SK-N-SH treated with all-trans-retinoic acid at 6 μM for 48 hours (cell line): ENCODE measurements at regions not wholly inside any gene's neighbourhood (a gene's known extent, or its start where the extent isn't known, plus 50 kb on each side); places are given as distances from the start of the nearest gene placed in this dataset.

Experiments used
- ATAC-seq: fragments of 200-7000 bp; cut with Tn5 transposase; 3 replicates; pipeline ENCODE4 v1.9.1; 2020; ENCODE audit warnings: mild to moderate bottlenecking, moderate library complexity
- ARNTL ChIP-seq: fragments of 450-650 bp; formaldehyde crosslinking; IDR thresholded peaks from 2 replicates; pipeline ENCODE4 v1.5.0; 2020; ENCODE audit warnings: low read depth, mild to moderate bottlenecking, moderate library complexity, borderline replicate concordance
- BACH2 ChIP-seq: fragments of 250-450 bp; sonication (Bioruptor Pico); IDR thresholded peaks from 2 replicates; pipeline ENCODE4 v1.9.0; 2021; ENCODE audit warnings: mild to moderate bottlenecking, borderline replicate concordance
- CREB5 ChIP-seq: fragments of 250-450 bp; sonication (Bioruptor Pico); IDR thresholded peaks from 2 replicates; pipeline ENCODE4 v1.5.1; 2020; ENCODE audit warnings: low read depth, mild to moderate bottlenecking, moderate library complexity
- CSDC2 ChIP-seq: fragments of 250-450 bp; sonication (Bioruptor Pico); IDR thresholded peaks from 2 replicates; pipeline ENCODE4 v1.5.0; 2020; ENCODE audit warnings: mild to moderate bottlenecking, moderate library complexity
- CSRNP3 ChIP-seq: fragments of 250-450 bp; sonication (Bioruptor Pico); IDR thresholded peaks from 2 replicates; pipeline ENCODE4 v1.5.1; 2021; ENCODE audit warnings: mild to moderate bottlenecking, moderate library complexity
- ESRRG ChIP-seq: fragments of 250-450 bp; sonication (Bioruptor Pico); IDR thresholded peaks from 2 replicates; pipeline ENCODE4 v1.6.1; 2021; ENCODE audit warnings: mild to moderate bottlenecking
- GLIS3 ChIP-seq: fragments of 250-450 bp; sonication (Bioruptor Pico); IDR thresholded peaks from 2 replicates; pipeline ENCODE4 v1.5.0; 2020; ENCODE audit warnings: mild to moderate bottlenecking, moderate library complexity
- ISL1 ChIP-seq: fragments of 250-450 bp; sonication (Bioruptor Pico); IDR thresholded peaks from 2 replicates; pipeline ENCODE4 v2.1.2; 2022; ENCODE audit warnings: mild to moderate bottlenecking, moderate library complexity
- PATZ1 ChIP-seq: fragments of 250-450 bp; sonication (Bioruptor Pico); IDR thresholded peaks from 2 replicates; pipeline ENCODE4 v1.8.0; 2020; ENCODE audit warnings: mild to moderate bottlenecking, moderate library complexity, borderline replicate concordance
- POU6F1 ChIP-seq: fragments of 250-450 bp; sonication (Bioruptor Pico); IDR thresholded peaks from 2 replicates; pipeline ENCODE4 v1.8.0; 2021; ENCODE audit warnings: low read depth, mild to moderate bottlenecking, moderate library complexity, borderline replicate concordance
- RARB ChIP-seq: fragments of 250-450 bp; sonication (Bioruptor Pico); IDR thresholded peaks from 2 replicates; pipeline ENCODE4 v1.8.0; 2021; ENCODE audit warnings: mild to moderate bottlenecking, moderate library complexity
- SNAI2 ChIP-seq: fragments of 250-450 bp; sonication (Bioruptor Pico); IDR thresholded peaks from 2 replicates; pipeline ENCODE4 v1.5.0; 2020; ENCODE audit warnings: mild to moderate bottlenecking, moderate library complexity
- TCF4 ChIP-seq: fragments of 250-450 bp; sonication (Bioruptor Pico); IDR thresholded peaks from 2 replicates; pipeline ENCODE4 v1.8.0; 2021; ENCODE audit warnings: mild to moderate bottlenecking, moderate library complexity, borderline replicate concordance
- TOX ChIP-seq: fragments of 250-450 bp; sonication (Bioruptor Pico); IDR thresholded peaks from 2 replicates; pipeline ENCODE4 v1.8.0; 2021; ENCODE audit warnings: mild to moderate bottlenecking, moderate library complexity, borderline replicate concordance
- TSHZ2 ChIP-seq: fragments of 250-450 bp; sonication (Bioruptor Pico); IDR thresholded peaks from 2 replicates; pipeline ENCODE4 v1.5.0; 2020; ENCODE audit warnings: mild to moderate bottlenecking, moderate library complexity
- ZC3H10 ChIP-seq: fragments of 250-450 bp; sonication (Bioruptor Pico); IDR thresholded peaks from 2 replicates; pipeline ENCODE4 v1.5.1; 2021; ENCODE audit warnings: mild to moderate bottlenecking, moderate library complexity
- ZFP3 ChIP-seq: fragments of 250-450 bp; sonication (Bioruptor Pico); IDR thresholded peaks from 2 replicates; pipeline ENCODE4 v1.5.0; 2020; ENCODE audit warnings: mild to moderate bottlenecking, moderate library complexity
- ZFP30 ChIP-seq: fragments of 450-650 bp; formaldehyde crosslinking; IDR thresholded peaks from 2 replicates; pipeline ENCODE4 v1.5.0; 2022; ENCODE audit warnings: mild to moderate bottlenecking, moderate library complexity

GRCh38 chr3:25362118-25362517 is 65.9 kb upstream of the RARB start:
- ATAC-seq: no peak

GRCh38 chr3:25365636-25366035 is 62.4 kb upstream of the RARB start:
- ATAC-seq: no peak
- no peak for TF ChIP-seq TSHZ2 (CRISPR knock-in tag)
- TF ChIP-seq RARB (CRISPR knock-in tag): no peak
- TF ChIP-seq POU6F1 (CRISPR knock-in tag): no peak
- no peak for TF ChIP-seq CREB5 (CRISPR knock-in tag)
- TF ChIP-seq CSDC2 (CRISPR knock-in tag): no peak
- no peak for TF ChIP-seq PATZ1 (CRISPR knock-in tag)
- no peak for TF ChIP-seq ISL1 (CRISPR knock-in tag)
- TF ChIP-seq ZFP30: no peak

More at GRCh38 chr3:25362118-25362517, 65.9 kb upstream of the RARB start:
- TF ChIP-seq TSHZ2 (CRISPR knock-in tag): no peak
- TF ChIP-seq GLIS3 (CRISPR knock-in tag): no peak
- TF ChIP-seq ISL1 (CRISPR knock-in tag): no peak
- TF ChIP-seq CSRNP3: no peak
- no peak for TF ChIP-seq CREB5 (CRISPR knock-in tag)
- no peak for TF ChIP-seq ARNTL (CRISPR knock-in tag)
- TF ChIP-seq TCF4: no peak
- no peak for TF ChIP-seq ZFP3 (CRISPR knock-in tag)
- no peak for TF ChIP-seq POU6F1 (CRISPR knock-in tag)
- no peak for TF ChIP-seq BACH2 (CRISPR knock-in tag)
- no peak for TF ChIP-seq ZC3H10 (CRISPR knock-in tag)
- no peak for TF ChIP-seq TOX (CRISPR knock-in tag)
- no peak for TF ChIP-seq ESRRG (CRISPR knock-in tag)
- TF ChIP-seq RARB (CRISPR knock-in tag): no peak
- TF ChIP-seq ZFP30: no peak
- no peak for TF ChIP-seq SNAI2
